GM12891 (cell line): ENCODE measurements at regions not wholly inside any gene's neighbourhood (a gene's known extent, or its start where the extent isn't known, plus 50 kb on each side); places are given as distances from the start of the nearest gene placed in this dataset.

Source experiments
- PAX5 ChIP-seq: IDR thresholded peaks from 2 replicates; pipeline ENCODE4 v1.6.1; 2011; ENCODE audit warnings: low read length, moderate library complexity, mild to moderate bottlenecking; ENCODE audit not compliant: insufficient read depth, severe bottlenecking
- POLR2A ChIP-seq: IDR thresholded peaks from 2 replicates; pipeline ENCODE4 v1.6.1; 2011; ENCODE audit warnings: low read depth, low read length, control low read depth
- POLR2AphosphoS5 ChIP-seq: IDR thresholded peaks from 2 replicates; pipeline ENCODE4 v1.6.1; 2011; ENCODE audit warnings: low read depth, low read length, control low read depth
- TAF1 ChIP-seq: IDR thresholded peaks from 2 replicates; pipeline ENCODE4 v1.6.1; 2011; ENCODE audit warnings: low read depth, low read length, control low read depth

- no peak for TF ChIP-seq POLR2AphosphoS5
- no peak for TF ChIP-seq TAF1
- no peak for TF ChIP-seq POLR2A
- no peak for TF ChIP-seq PAX5
Observed at GRCh38 chr15:37375519-37375918, 275.2 kb upstream of the MEIS2 start.
